ENCODE measurements at regions not wholly inside any gene's neighbourhood (a gene's known extent, or its start where the extent isn't known, plus 50 kb on each side); places are given as distances from the start of the nearest gene placed in this dataset.

DNA sequence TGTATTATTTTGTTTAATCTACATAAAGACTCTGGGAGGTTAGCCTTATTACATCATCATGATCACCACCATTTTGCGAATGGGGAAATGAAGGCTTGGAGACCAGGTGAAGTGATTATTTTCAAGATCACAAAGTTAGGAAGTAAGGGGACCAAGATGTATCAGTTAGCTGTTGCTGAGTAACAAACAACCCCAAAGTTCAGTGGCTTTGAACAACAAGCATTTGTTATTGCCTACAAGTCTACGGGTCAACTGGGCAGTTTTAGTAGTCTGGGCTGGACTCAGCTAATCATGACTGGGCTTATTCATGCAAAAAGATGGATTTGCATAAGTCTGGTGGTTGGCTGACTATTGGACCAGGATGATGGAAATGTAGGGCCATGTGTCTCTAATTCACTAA lies 389.2 kb downstream of the MIAT start:
- TF ChIP-seq, protein P1, sequence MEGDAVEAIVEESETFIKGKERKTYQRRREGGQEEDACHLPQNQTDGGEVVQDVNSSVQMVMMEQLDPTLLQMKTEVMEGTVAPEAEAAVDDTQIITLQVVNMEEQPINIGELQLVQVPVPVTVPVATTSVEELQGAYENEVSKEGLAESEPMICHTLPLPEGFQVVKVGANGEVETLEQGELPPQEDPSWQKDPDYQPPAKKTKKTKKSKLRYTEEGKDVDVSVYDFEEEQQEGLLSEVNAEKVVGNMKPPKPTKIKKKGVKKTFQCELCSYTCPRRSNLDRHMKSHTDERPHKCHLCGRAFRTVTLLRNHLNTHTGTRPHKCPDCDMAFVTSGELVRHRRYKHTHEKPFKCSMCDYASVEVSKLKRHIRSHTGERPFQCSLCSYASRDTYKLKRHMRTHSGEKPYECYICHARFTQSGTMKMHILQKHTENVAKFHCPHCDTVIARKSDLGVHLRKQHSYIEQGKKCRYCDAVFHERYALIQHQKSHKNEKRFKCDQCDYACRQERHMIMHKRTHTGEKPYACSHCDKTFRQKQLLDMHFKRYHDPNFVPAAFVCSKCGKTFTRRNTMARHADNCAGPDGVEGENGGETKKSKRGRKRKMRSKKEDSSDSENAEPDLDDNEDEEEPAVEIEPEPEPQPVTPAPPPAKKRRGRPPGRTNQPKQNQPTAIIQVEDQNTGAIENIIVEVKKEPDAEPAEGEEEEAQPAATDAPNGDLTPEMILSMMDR (IDR thresholded peaks at IDR 0.05): no peak
- TF ChIP-seq POLR2A (IDR thresholded peaks at IDR 0.05): no peak

Measured in adrenal gland (tissue), 5 donors.